NOMO-1 (cell line): ENCODE measurements at regions not wholly inside any gene's neighbourhood (a gene's known extent, or its start where the extent isn't known, plus 50 kb on each side); places are given as distances from the start of the nearest gene placed in this dataset.

Experiments used
- DNase-seq, 2 experiments: peaks; one replicate each; lab custom pipeline; 2025; ENCODE audit not compliant: unreplicated experiment in 2 of 2; lab: John Stamatoyannopoulos, UW

GRCh38 chr2:3005859-3006501, 371.6 kb downstream of the EIPR1 start:
- DNase-seq, result no peak

GRCh38 chr2:3001615-3002560, 375.7 kb downstream of the EIPR1 start:
- DNase-seq, result peak; percentile 33 to 67

- DNase-seq, result no peak
Observed at GRCh38 chr2:3000968-3001367, 376.6 kb downstream of the EIPR1 start.

- DNase-seq, result no peak
Observed at GRCh38 chr2:3000125-3000524, 377.5 kb downstream of the EIPR1 start.

GRCh38 chr2:2998971-2999370, 378.6 kb downstream of the EIPR1 start:
- no peak for DNase-seq

- DNase-seq, result no peak
Observed at GRCh38 chr2:2993172-2993692, 384.4 kb downstream of the EIPR1 start.

- DNase-seq, result no peak
Observed at GRCh38 chr2:2992634-2993033, 385.0 kb downstream of the EIPR1 start.

- DNase-seq, result no peak
Observed at GRCh38 chr2:2985020-2985419, 392.6 kb downstream of the EIPR1 start.

GRCh38 chr2:2981000-2981399, 396.6 kb downstream of the EIPR1 start:
- DNase-seq, result no peak

- no peak for DNase-seq
Observed at GRCh38 chr2:2974982-2975381, 402.6 kb downstream of the EIPR1 start.

GRCh38 chr2:2960441-2961133, 417.0 kb downstream of the EIPR1 start:
- no peak for DNase-seq

GRCh38 chr2:2950403-2950952, 427.1 kb downstream of the EIPR1 start:
- no peak for DNase-seq

GRCh38 chr2:2947406-2947805, 430.2 kb downstream of the EIPR1 start:
- DNase-seq, result no peak

- DNase-seq, result no peak
Observed at GRCh38 chr2:2942906-2943305, 434.7 kb downstream of the EIPR1 start.

- no peak for DNase-seq
Observed at GRCh38 chr2:2942225-2942624, 435.4 kb downstream of the EIPR1 start.

GRCh38 chr2:2941205-2941604, 436.4 kb downstream of the EIPR1 start:
- DNase-seq, result no peak

- DNase-seq, result no peak
Observed at GRCh38 chr2:2940702-2941101, 436.9 kb downstream of the EIPR1 start.

- DNase-seq, result no peak
Observed at GRCh38 chr2:2940061-2940460, 437.6 kb downstream of the EIPR1 start.

GRCh38 chr2:2939078-2939795, 438.4 kb downstream of the EIPR1 start:
- no peak for DNase-seq

- no peak for DNase-seq
Observed at GRCh38 chr2:2938481-2938880, 439.1 kb downstream of the EIPR1 start.
